ENCODE measurements at regions not wholly inside any gene's neighbourhood (a gene's known extent, or its start where the extent isn't known, plus 50 kb on each side); places are given as distances from the start of the nearest gene placed in this dataset.
A peak's percentile ranks its signal among the peaks of the same experiment; 100 is the strongest.
"Not testable (repeated sequence)": the region's sequence is repeated elsewhere in the genome, so short reads cannot be mapped to it uniquely, and the experiment has no call there.

- DNase-seq (ENCODE audit: low read depth in 2 of 3, low spot score in 2 of 3) = no peak
Observed at GRCh38 chr12:65728848-65729793, 95.2 kb upstream of the HMGA2 start.

- DNase-seq (ENCODE audit: low read depth in 2 of 3, low spot score in 2 of 3) = no peak
Observed at GRCh38 chr12:65731771-65732170, 92.5 kb upstream of the HMGA2 start.

GRCh38 chr12:65733643-65734042 is 90.6 kb upstream of the HMGA2 start:
- not testable (repeated sequence) for DNase-seq (ENCODE audit: low read depth in 2 of 3, low spot score in 2 of 3)

GRCh38 chr12:65734226-65734625 is 90.1 kb upstream of the HMGA2 start:
- no peak for DNase-seq (ENCODE audit: low read depth in 2 of 3, low spot score in 2 of 3)

GRCh38 chr12:65739606-65740005 is 84.7 kb upstream of the HMGA2 start:
- no peak for DNase-seq (ENCODE audit: low read depth in 2 of 3, low spot score in 2 of 3)

GRCh38 chr12:65740506-65740872 is 83.8 kb upstream of the HMGA2 start:
- no peak for DNase-seq (ENCODE audit: low read depth in 2 of 3, low spot score in 2 of 3)

- peak; percentile 32 to 34 (median 33) for DNase-seq (ENCODE audit: low read depth in 2 of 3, low spot score in 2 of 3)
Observed at GRCh38 chr12:65740873-65741600, 83.2 kb upstream of the HMGA2 start.

- DNase-seq (ENCODE audit: low read depth in 2 of 3, low spot score in 2 of 3) = no peak
Observed at GRCh38 chr12:65741656-65742017, 82.6 kb upstream of the HMGA2 start.

GRCh38 chr12:65742018-65743010 is 82.0 kb upstream of the HMGA2 start:
- DNase-seq (ENCODE audit: low read depth in 2 of 3, low spot score in 2 of 3) = no peak

GRCh38 chr12:65744236-65744840 is 79.9 kb upstream of the HMGA2 start:
- not testable (repeated sequence) for DNase-seq (ENCODE audit: low read depth in 2 of 3, low spot score in 2 of 3)

- DNase-seq (ENCODE audit: low read depth in 2 of 3, low spot score in 2 of 3) = no peak
Observed at GRCh38 chr12:65747338-65747737, 76.9 kb upstream of the HMGA2 start.

- DNase-seq (ENCODE audit: low read depth in 2 of 3, low spot score in 2 of 3) = no peak
Observed at GRCh38 chr12:65748332-65748731, 76.0 kb upstream of the HMGA2 start.

- DNase-seq (ENCODE audit: low read depth in 2 of 3, low spot score in 2 of 3) = no peak
Observed at GRCh38 chr12:65754290-65754689, 70.0 kb upstream of the HMGA2 start.

GRCh38 chr12:65754744-65755595 is 69.3 kb upstream of the HMGA2 start:
- no peak for DNase-seq (ENCODE audit: low read depth in 2 of 3, low spot score in 2 of 3)

GRCh38 chr12:65755596-65755978 is 68.7 kb upstream of the HMGA2 start:
- no peak for DNase-seq (ENCODE audit: low read depth in 2 of 3, low spot score in 2 of 3)

GRCh38 chr12:65756267-65756666 is 68.0 kb upstream of the HMGA2 start:
- no peak for DNase-seq (ENCODE audit: low read depth in 2 of 3, low spot score in 2 of 3)

GRCh38 chr12:65756956-65757511 is 67.2 kb upstream of the HMGA2 start:
- DNase-seq (ENCODE audit: low read depth in 2 of 3, low spot score in 2 of 3) = no peak

- no peak for DNase-seq (ENCODE audit: low read depth in 2 of 3, low spot score in 2 of 3)
Observed at GRCh38 chr12:65758401-65758800, 65.9 kb upstream of the HMGA2 start.

- DNase-seq (ENCODE audit: low read depth in 2 of 3, low spot score in 2 of 3) = no peak
Observed at GRCh38 chr12:65759735-65760134, 64.5 kb upstream of the HMGA2 start.

- no peak for DNase-seq (ENCODE audit: low read depth in 2 of 3, low spot score in 2 of 3)
Observed at GRCh38 chr12:65761301-65761700, 63.0 kb upstream of the HMGA2 start.

All from activated CD8-positive, alpha-beta memory T cell treated with anti-CD3 and anti-CD28 coated beads for 48 hours (primary cell).